K562 (cell line): ENCODE measurements at regions not wholly inside any gene's neighbourhood (a gene's known extent, or its start where the extent isn't known, plus 50 kb on each side); places are given as distances from the start of the nearest gene placed in this dataset.

Experiments used
- C11orf30 ChIP-seq: fragments of 450-650 bp; IDR thresholded peaks from 2 replicates; pipeline ENCODE4 v1.6.1; 2016; ENCODE audit warnings: low read depth, mild to moderate bottlenecking
- CEBPG ChIP-seq, 3 experiments: fragments of 200-800 bp in 1 of 3; sonication (Bioruptor generic) in 1 of 3; sonication (generic) in 1 of 3; formaldehyde crosslinking in 1 of 3; IDR thresholded peaks in 2 of 3; conservative IDR thresholded peaks in 1 of 3; 2 replicates each; pipeline versions ENCODE4 v1.6.1 to v1.8.0; 2016 to 2022; ENCODE audit warnings: missing compliant biosample characterization in 2 of 3, missing genetic modification characterization in 2 of 3, mild to moderate bottlenecking in 1 of 3, missing genetic modification reagents in 1 of 3
- DIDO1 ChIP-seq: fragments of 450-650 bp; IDR thresholded peaks from 2 replicates; pipeline ENCODE4 v1.6.1; 2016; ENCODE audit warnings: low read depth, missing biosample characterization, missing genetic modification characterization
- ESRRB ChIP-seq: fragments of 250-450 bp; sonication (Bioruptor Pico); IDR thresholded peaks from 2 replicates; pipeline ENCODE4 v1.5.0; 2020; ENCODE audit warnings: mild to moderate bottlenecking, moderate library complexity, borderline replicate concordance
- ETV1 ChIP-seq: fragments of 450-650 bp; conservative IDR thresholded peaks from 2 replicates; pipeline ENCODE4 v1.6.1; 2016; ENCODE audit warnings: missing genetic modification characterization, control low read depth, low read depth, missing compliant biosample characterization
- FOSL1 ChIP-seq: fragments of 200-800 bp; sonication (Bioruptor generic); conservative IDR thresholded peaks from 2 replicates; pipeline ENCODE4 v1.6.1; 2016; ENCODE audit warnings: missing genetic modification characterization, missing compliant biosample characterization
- GABPA ChIP-seq: fragments of 200-800 bp; sonication (Bioruptor generic); conservative IDR thresholded peaks from 2 replicates; pipeline ENCODE4 v1.6.1; 2016; ENCODE audit warnings: low read depth, missing genetic modification characterization, missing compliant biosample characterization
- JUND ChIP-seq, 2 experiments: IDR thresholded peaks; 2 replicates in 1 of 2; 3 replicates in 1 of 2; pipeline ENCODE4 v1.6.1; 2011; ENCODE audit warnings: borderline replicate concordance in 2 of 2, low read depth in 2 of 2, low read length in 2 of 2, improper control_type of control experiment in 1 of 2, missing biosample characterization in 1 of 2, missing genetic modification characterization in 1 of 2, missing genetic modification reagents in 1 of 2
- L3MBTL2 ChIP-seq: fragments of 450-650 bp; IDR thresholded peaks from 2 replicates; pipeline ENCODE4 v1.6.1; 2016; ENCODE audit warnings: mild to moderate bottlenecking, moderate library complexity
- LCOR ChIP-seq: sonication (generic); formaldehyde crosslinking; IDR thresholded peaks from 2 replicates; pipeline ENCODE4 v1.8.0; 2022; ENCODE audit warnings: mild to moderate bottlenecking, missing genetic modification reagents
- MEF2A ChIP-seq: IDR thresholded peaks from 2 replicates; pipeline ENCODE4 v1.6.1; 2011; ENCODE audit warnings: low read depth, mild to moderate bottlenecking, low read length, moderate library complexity; ENCODE audit not compliant: control insufficient read depth
- NFE2 ChIP-seq: IDR thresholded peaks from 2 replicates; pipeline ENCODE4 v1.6.1; 2014; ENCODE audit warnings: antibody characterized with exemption, low read depth
- NFRKB ChIP-seq: fragments of 450-650 bp; IDR thresholded peaks from 2 replicates; pipeline ENCODE4 v1.6.1; 2016; ENCODE audit warnings: low read depth
- PTRF ChIP-seq: fragments of 450-650 bp; IDR thresholded peaks from 2 replicates; pipeline ENCODE4 v1.6.1; 2016; ENCODE audit warnings: mild to moderate bottlenecking, missing genetic modification characterization, missing compliant biosample characterization
- YY1 ChIP-seq, 3 experiments: IDR thresholded peaks; 2 replicates each; pipeline ENCODE4 v1.6.1; 2011; ENCODE audit warnings: low read length in 2 of 3, mild to moderate bottlenecking in 2 of 3, moderate library complexity in 2 of 3, borderline replicate concordance in 1 of 3, control low read depth in 1 of 3, low read depth in 1 of 3; ENCODE audit not compliant: insufficient read depth in 3 of 3, insufficient replicate concordance in 2 of 3, control insufficient read depth in 1 of 3, insufficient read length in 1 of 3; ENCODE audit errors: extremely low read depth in 1 of 3
- ZBTB49 ChIP-seq: sonication (generic); formaldehyde crosslinking; IDR thresholded peaks from 2 replicates; pipeline ENCODE4 v1.8.0; 2022; ENCODE audit warnings: missing genetic modification reagents, mild to moderate bottlenecking, borderline replicate concordance
- ZNF41 ChIP-seq: fragments of 250-450 bp; sonication (Bioruptor Pico); conservative IDR thresholded peaks from 2 replicates; pipeline ENCODE4 v1.4.0; 2020; ENCODE audit warnings: mild to moderate bottlenecking
- ZNF436 ChIP-seq: fragments of 250-450, 450-650 bp; sonication (Bioruptor Pico); formaldehyde crosslinking; IDR thresholded peaks from 2 replicates; pipeline ENCODE4 v1.7.0; 2020; ENCODE audit warnings: mild to moderate bottlenecking
- TF ChIP-seq, protein P1 (sequence below), 2 experiments: IDR thresholded peaks in 1 of 2; conservative IDR thresholded peaks in 1 of 2; 2 replicates each; pipeline ENCODE4 v1.6.1; 2016; ENCODE audit warnings: low read depth in 2 of 2, mild to moderate bottlenecking in 1 of 2, missing compliant biosample characterization in 1 of 2, missing genetic modification characterization in 1 of 2, moderate library complexity in 1 of 2
- TF ChIP-seq, protein P2 (sequence below), 2 experiments: fragments of 450-650 bp in 1 of 2; sonication (generic) in 1 of 2; formaldehyde crosslinking in 1 of 2; IDR thresholded peaks in 1 of 2; conservative IDR thresholded peaks in 1 of 2; 2 replicates each; pipeline versions ENCODE4 v1.6.1 to v1.8.1; 2016 to 2023; ENCODE audit warnings: mild to moderate bottlenecking in 2 of 2, moderate library complexity in 2 of 2, inconsistent platforms in 1 of 2, missing genetic modification reagents in 1 of 2

DNA sequence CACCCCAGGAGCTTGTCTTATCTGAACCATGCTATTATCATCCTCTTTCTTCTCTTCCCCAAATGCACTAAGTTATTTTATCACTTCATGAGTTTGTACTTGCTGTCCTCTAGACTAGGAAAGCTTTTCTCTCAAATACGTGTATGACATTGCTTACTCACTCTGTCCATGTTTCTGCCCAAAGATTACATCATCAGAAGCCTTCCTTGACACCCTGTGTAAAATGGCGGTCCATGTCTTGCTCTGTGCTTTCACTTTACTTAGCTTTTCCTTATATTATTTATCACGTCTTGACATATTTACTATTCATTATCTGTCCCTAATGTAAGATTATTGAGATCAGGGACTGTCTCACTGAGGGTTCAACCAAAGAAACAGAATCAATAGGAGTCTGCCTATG is 196.1 kb upstream of the ZEB2 start (continued):
- peak; percentile 67; the same call in 1 of the 2 replicates for TF ChIP-seq JUND (IDR thresholded peaks at IDR 0.05; ENCODE audit: borderline replicate concordance, low read depth, low read length)
- TF ChIP-seq JUND (tag; IDR thresholded peaks at IDR 0.05; ENCODE audit: borderline replicate concordance, low read depth, low read length) = peak; percentile 86; the same call in 2 of the 3 replicates
- TF ChIP-seq NFRKB = 0 out of 2 replicates have a peak, but pooled peaks have one; percentile 47
- no peak for TF ChIP-seq DIDO1
- no peak for TF ChIP-seq ETV1 (tag)
- TF ChIP-seq MEF2A = no peak
- TF ChIP-seq ZBTB49 = no peak
- TF ChIP-seq, protein P1, sequence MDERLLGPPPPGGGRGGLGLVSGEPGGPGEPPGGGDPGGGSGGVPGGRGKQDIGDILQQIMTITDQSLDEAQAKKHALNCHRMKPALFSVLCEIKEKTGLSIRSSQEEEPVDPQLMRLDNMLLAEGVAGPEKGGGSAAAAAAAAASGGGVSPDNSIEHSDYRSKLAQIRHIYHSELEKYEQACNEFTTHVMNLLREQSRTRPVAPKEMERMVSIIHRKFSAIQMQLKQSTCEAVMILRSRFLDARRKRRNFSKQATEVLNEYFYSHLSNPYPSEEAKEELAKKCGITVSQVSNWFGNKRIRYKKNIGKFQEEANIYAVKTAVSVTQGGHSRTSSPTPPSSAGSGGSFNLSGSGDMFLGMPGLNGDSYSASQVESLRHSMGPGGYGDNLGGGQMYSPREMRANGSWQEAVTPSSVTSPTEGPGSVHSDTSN (CRISPR knock-in tag; IDR thresholded peaks at IDR 0.05; ENCODE audit: low read depth) = no peak
- TF ChIP-seq, protein P1 (tag; conservative IDR thresholded peaks at IDR 0.05; ENCODE audit: low read depth) = peak; percentile 56
- no peak for TF ChIP-seq PTRF (tag)
- TF ChIP-seq, protein P2, sequence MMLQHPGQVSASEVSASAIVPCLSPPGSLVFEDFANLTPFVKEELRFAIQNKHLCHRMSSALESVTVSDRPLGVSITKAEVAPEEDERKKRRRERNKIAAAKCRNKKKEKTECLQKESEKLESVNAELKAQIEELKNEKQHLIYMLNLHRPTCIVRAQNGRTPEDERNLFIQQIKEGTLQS (IDR thresholded peaks at IDR 0.05) = peak; percentile 97
- TF ChIP-seq, protein P2 (CRISPR knock-in tag; conservative IDR thresholded peaks at IDR 0.05) = 0 out of 2 replicates have a peak, but pooled peaks have one; percentile 34
- 0 out of 2 replicates have a peak, but pooled peaks have one; percentile 27 for TF ChIP-seq ZNF41
- no peak for TF ChIP-seq LCOR
- TF ChIP-seq FOSL1 (tag) = peak; percentile 65
- peak; percentile 53; the same call in 1 of the 2 replicates for TF ChIP-seq CEBPG (CRISPR knock-in tag; IDR thresholded peaks at IDR 0.05)
- peak; percentile 88 to 89 for TF ChIP-seq CEBPG (tag; conservative IDR thresholded peaks at IDR 0.05 in 1 of 2, IDR thresholded peaks at IDR 0.05 in 1 of 2)
- TF ChIP-seq YY1 (IDR thresholded peaks at IDR 0.05; ENCODE audit: borderline replicate concordance in 1 of 3, control insufficient read depth in 1 of 3, extremely low read depth in 1 of 3, insufficient read depth in 3 of 3, insufficient read length in 1 of 3, insufficient replicate concordance in 2 of 3, low read depth in 1 of 3, low read length in 2 of 3) = peak in 1 of 3 experiments; percentile 18
- TF ChIP-seq NFE2 = peak; percentile 68
- peak; percentile 68 for TF ChIP-seq C11orf30
- TF ChIP-seq ZNF436 (CRISPR knock-in tag) = no peak
- peak; percentile 80 for TF ChIP-seq L3MBTL2
- TF ChIP-seq GABPA (tag) = 0 out of 2 replicates have a peak, but pooled peaks have one; percentile 15
- TF ChIP-seq ESRRB = no peak
